HCT116 (cell line): ENCODE measurements at regions not wholly inside any gene's neighbourhood (a gene's known extent, or its start where the extent isn't known, plus 50 kb on each side); places are given as distances from the start of the nearest gene placed in this dataset.
"Not testable (repeated sequence)": the region's sequence is repeated elsewhere in the genome, so short reads cannot be mapped to it uniquely, and the experiment has no call there.

ENCODE experiments used
- ATAC-seq: fragments of 200-7000 bp; cut with Tn5 transposase; 2 replicates; pipeline ENCODE4 v1.9.1; 2020; ENCODE audit warnings: mild to moderate bottlenecking, moderate library complexity
- BruUV-seq: library from RNA; stranded (reverse); fragments of 400-500 nt; replicated peaks from 2 replicates; lab custom pipeline; 2021; lab: Mats Ljungman, UMichigan
- CTCF ChIA-PET: fragments of 300-600 bp; sonication (Branson Sonifier 250); formaldehyde crosslinking; loops from one replicate; lab custom pipeline; 2021; ENCODE audit warnings: antibody characterized with exemption; lab: Charles Lee
- POLR2A ChIA-PET: fragments of 300-600, 350-600 bp; sonication (Branson Sonifier 250); formaldehyde crosslinking; loops from one replicate; lab custom pipeline; 2021; ENCODE audit warnings: antibody characterized with exemption; lab: Charles Lee
- RAD21 ChIA-PET, 2 experiments: fragments of 300-600 bp; sonication (Branson Sonifier 250); formaldehyde crosslinking; loops; one replicate each; lab custom pipeline; 2023; ENCODE audit warnings: low total read pairs in 2 of 2; ENCODE audit not compliant: uncharacterized antibody in 2 of 2, unreplicated experiment in 2 of 2, low non-redundant PET in 1 of 2; lab: Charles Lee
- DNase-seq: peaks from one replicate; pipeline ENCODE4 v3.0.0-alpha.2; 2010; ENCODE audit warnings: low read depth, low spot score
- H2AFZ ChIP-seq: fragments of 200-600 bp; shearing (Covaris generic), sonication (generic); 2 replicates; pipeline ENCODE4 v1.6.1; 2017; ENCODE audit warnings: low read depth, mixed run types, mixed read lengths, antibody characterized with exemption, low read length; ENCODE audit not compliant: poor library complexity, severe bottlenecking
- H3K27ac ChIP-seq: 2 replicates; pipeline ENCODE4 v1.5.1; 2012; ENCODE audit warnings: low read depth, low read length
- H3K27me3 ChIP-seq: fragments of 200-600 bp; sonication (generic); 2 replicates; pipeline ENCODE4 v1.6.1; 2016; ENCODE audit warnings: mixed run types, low read length, mixed read lengths; ENCODE audit not compliant: insufficient read depth
- H3K36me3 ChIP-seq, 2 experiments: fragments of 200-500 bp in 1 of 2; fragments of 200-600 bp in 1 of 2; sonication (Bioruptor generic) in 1 of 2; sonication (generic) in 1 of 2; 2 replicates each; pipeline versions ENCODE4 v1.5.1 to v1.6.1; 2014 to 2016; ENCODE audit warnings: low read length in 2 of 2, inconsistent platforms in 1 of 2, mixed read lengths in 1 of 2, mixed run types in 1 of 2; ENCODE audit not compliant: insufficient read depth in 2 of 2, control insufficient read depth in 1 of 2
- H3K4me1 ChIP-seq, 2 experiments: fragments of 200-600 bp in 1 of 2; sonication (generic) in 1 of 2; 2 replicates each; pipeline versions ENCODE4 v1.5.1 to v1.6.1; 2012 to 2017; ENCODE audit warnings: low read length in 2 of 2, inconsistent platforms in 1 of 2, mild to moderate bottlenecking in 1 of 2, mixed read lengths in 1 of 2, mixed run types in 1 of 2, moderate library complexity in 1 of 2; ENCODE audit not compliant: insufficient read depth in 2 of 2, control insufficient read depth in 1 of 2
- H3K4me2 ChIP-seq: fragments of 200-600 bp; sonication (generic); 2 replicates; pipeline ENCODE4 v1.6.1; 2017; ENCODE audit warnings: mixed run types, low read length, mixed read lengths
- H3K4me3 ChIP-seq, 2 experiments: fragments of 200-600 bp in 1 of 2; sonication (generic) in 1 of 2; replicated peaks in 1 of 2; 2 replicates each; pipeline ENCODE4 v1.5.1; 2011 to 2016; ENCODE audit warnings: low read length in 2 of 2, control low read depth in 1 of 2, low read depth in 1 of 2, mild to moderate bottlenecking in 1 of 2, mixed read lengths in 1 of 2, mixed run types in 1 of 2
- H3K79me2 ChIP-seq: fragments of 200-600 bp; sonication (generic); 2 replicates; pipeline ENCODE4 v1.6.1; 2017; ENCODE audit warnings: mild to moderate bottlenecking, mixed run types, low read length, moderate library complexity, mixed read lengths; ENCODE audit not compliant: insufficient read depth
- H3K9ac ChIP-seq: fragments of 200-600 bp; sonication (generic); 2 replicates; pipeline ENCODE4 v1.6.1; 2016; ENCODE audit warnings: low read length, mixed read lengths
- H3K9me2 ChIP-seq: fragments of 200-600 bp; sonication (generic), shearing (Covaris generic); 2 replicates; pipeline ENCODE4 v1.6.1; 2017; ENCODE audit warnings: mixed run types, mild to moderate bottlenecking, moderate library complexity; ENCODE audit not compliant: insufficient read depth
- H3K9me3 ChIP-seq, 2 experiments: fragments of 200-500 bp in 1 of 2; fragments of 200-600 bp in 1 of 2; sonication (Bioruptor generic) in 1 of 2; sonication (generic) in 1 of 2; 2 replicates each; pipeline ENCODE4 v1.6.1; 2014 to 2017; ENCODE audit warnings: low read length in 2 of 2, mixed read lengths in 2 of 2, inconsistent platforms in 1 of 2, low read depth in 1 of 2, mild to moderate bottlenecking in 1 of 2, mixed run types in 1 of 2, moderate library complexity in 1 of 2; ENCODE audit not compliant: control insufficient read depth in 1 of 2, insufficient read depth in 1 of 2
- H4K20me1 ChIP-seq: fragments of 200-600 bp; sonication (generic), shearing (Covaris generic); 2 replicates; pipeline ENCODE4 v1.6.1; 2017; ENCODE audit warnings: mixed run types, mild to moderate bottlenecking, moderate library complexity; ENCODE audit not compliant: insufficient read depth
- intact Hi-C: fragments of 100-400 bp; cut with micrococcal nuclease; formaldehyde crosslinking; loops from 2 replicates; pipeline ENCODE4 v1.10.0; 2022

DNA sequence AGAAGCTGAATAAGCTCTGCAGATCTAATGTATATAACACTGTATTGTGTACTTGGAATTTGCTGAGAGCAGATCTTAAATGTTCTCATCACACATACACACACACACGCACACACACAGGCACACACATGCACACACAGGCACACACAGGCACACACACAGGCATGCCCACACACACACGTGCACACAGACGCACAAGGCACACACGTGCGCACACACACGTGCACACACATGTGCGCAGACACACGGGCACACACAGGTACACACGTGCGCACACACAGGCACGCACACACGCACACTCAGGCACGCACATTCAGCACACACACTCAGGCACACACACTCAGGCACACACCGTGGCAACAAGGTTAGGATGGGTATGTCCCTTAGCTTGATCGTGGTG, 164.5 kb upstream of the LRRC61 start:
- intact Hi-C loops, result not testable (repeated sequence)

DNA sequence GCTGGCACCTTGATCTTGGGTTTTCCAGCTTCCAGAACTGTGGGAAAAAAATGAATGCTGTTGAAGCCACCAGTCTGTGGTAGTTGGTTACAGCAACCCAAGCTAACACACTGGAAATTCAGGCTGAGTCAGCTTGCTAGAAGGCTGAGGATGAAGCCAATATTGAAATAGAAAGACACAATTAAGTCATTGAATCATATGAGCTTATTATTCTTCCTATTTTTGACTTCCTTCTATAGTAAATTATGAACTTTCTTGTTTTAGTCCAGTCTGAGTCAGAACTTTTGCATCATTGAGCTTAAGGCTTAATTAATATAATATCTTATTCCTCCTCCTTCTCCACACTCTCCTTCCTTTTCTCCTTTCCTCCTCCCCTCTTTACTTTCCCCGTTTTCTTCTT, 153.6 kb upstream of the LRRC61 start:
- H3K4me3 ChIP-seq, POLR2A ChIA-PET, H3K27ac ChIP-seq, H3K4me1 ChIP-seq, H3K9ac ChIP-seq, intact Hi-C loops, H3K4me2 ChIP-seq, H2AFZ ChIP-seq, H3K9me3 ChIP-seq, CTCF ChIA-PET, H3K9me2 ChIP-seq, RAD21 ChIA-PET, BruUV-seq, H4K20me1 ChIP-seq, DNase-seq, H3K79me2 ChIP-seq, ATAC-seq, H3K36me3 ChIP-seq, H3K27me3 ChIP-seq: not testable (repeated sequence)

More for the DNA sequence above, 164.5 kb upstream of the LRRC61 start:
- ATAC-seq, H2AFZ ChIP-seq, BruUV-seq, H4K20me1 ChIP-seq, CTCF ChIA-PET, H3K4me3 ChIP-seq, RAD21 ChIA-PET, H3K9me2 ChIP-seq, H3K27ac ChIP-seq, H3K9me3 ChIP-seq, H3K36me3 ChIP-seq, H3K4me2 ChIP-seq, H3K27me3 ChIP-seq, H3K9ac ChIP-seq, POLR2A ChIA-PET, H3K79me2 ChIP-seq, H3K4me1 ChIP-seq, DNase-seq: not testable (repeated sequence)

DNA sequence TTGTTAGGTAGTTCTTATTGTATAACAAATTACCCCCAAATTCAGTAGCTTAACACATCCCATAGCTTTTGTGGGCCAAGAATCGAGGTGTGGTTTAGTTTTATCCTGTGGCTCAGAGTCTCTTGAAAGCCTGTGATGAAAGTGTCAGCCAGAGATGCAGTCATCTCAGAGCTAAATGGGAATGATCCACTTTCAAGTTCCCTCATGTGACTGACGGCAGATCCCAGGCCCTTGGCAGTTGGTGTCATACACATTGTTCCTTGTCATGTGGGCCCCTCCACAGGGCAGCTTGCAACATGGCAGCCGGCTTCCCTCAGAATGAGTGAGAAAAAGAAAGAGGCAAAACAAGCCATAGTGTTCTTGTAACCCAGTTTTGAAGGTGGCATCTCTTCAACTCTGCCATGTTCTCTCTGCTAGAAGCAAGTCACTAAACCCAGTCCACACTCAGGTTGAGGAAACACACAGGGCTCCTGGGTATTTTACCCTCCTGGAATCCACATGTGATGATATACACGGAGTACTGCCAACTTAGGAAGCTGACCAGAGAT, 153.1 kb upstream of the LRRC61 start:
- H3K9me3 ChIP-seq, H3K27me3 ChIP-seq, CTCF ChIA-PET, H3K79me2 ChIP-seq, H3K27ac ChIP-seq, H3K4me3 ChIP-seq, H3K4me2 ChIP-seq, BruUV-seq, H3K9me2 ChIP-seq, H2AFZ ChIP-seq, H3K9ac ChIP-seq, POLR2A ChIA-PET, H3K36me3 ChIP-seq, RAD21 ChIA-PET, H3K4me1 ChIP-seq, intact Hi-C loops, DNase-seq, H4K20me1 ChIP-seq, ATAC-seq: not testable (repeated sequence)

DNA sequence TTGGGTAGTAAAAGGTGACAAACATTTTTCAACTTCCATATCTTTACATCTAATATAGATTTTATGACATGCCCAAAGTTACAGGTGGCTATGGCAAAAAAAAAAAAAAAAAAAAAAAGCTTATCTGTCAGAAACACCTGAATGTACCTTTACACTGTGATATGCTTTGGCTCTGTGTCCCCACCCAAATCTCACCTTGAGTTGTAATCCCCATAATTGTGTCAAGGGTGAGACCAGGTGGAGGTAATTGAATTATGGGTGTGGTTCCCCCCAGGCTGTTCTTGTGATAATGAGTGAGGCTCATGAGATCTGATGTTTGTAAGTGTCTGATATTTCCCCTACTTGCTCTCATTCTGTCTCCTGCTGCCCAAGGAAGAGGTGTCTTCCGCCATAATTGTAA, 139.6 kb upstream of the LRRC61 start:
- H3K9me2 ChIP-seq, H2AFZ ChIP-seq, RAD21 ChIA-PET, H3K27me3 ChIP-seq, intact Hi-C loops, H3K27ac ChIP-seq, CTCF ChIA-PET, H3K9me3 ChIP-seq, BruUV-seq, H3K4me3 ChIP-seq, H3K9ac ChIP-seq, H3K4me1 ChIP-seq, ATAC-seq, DNase-seq, H3K36me3 ChIP-seq, H3K79me2 ChIP-seq, POLR2A ChIA-PET, H4K20me1 ChIP-seq, H3K4me2 ChIP-seq: not testable (repeated sequence)
